ENCODE measurements at regions not wholly inside any gene's neighbourhood (a gene's known extent, or its start where the extent isn't known, plus 50 kb on each side); places are given as distances from the start of the nearest gene placed in this dataset.

DNA sequence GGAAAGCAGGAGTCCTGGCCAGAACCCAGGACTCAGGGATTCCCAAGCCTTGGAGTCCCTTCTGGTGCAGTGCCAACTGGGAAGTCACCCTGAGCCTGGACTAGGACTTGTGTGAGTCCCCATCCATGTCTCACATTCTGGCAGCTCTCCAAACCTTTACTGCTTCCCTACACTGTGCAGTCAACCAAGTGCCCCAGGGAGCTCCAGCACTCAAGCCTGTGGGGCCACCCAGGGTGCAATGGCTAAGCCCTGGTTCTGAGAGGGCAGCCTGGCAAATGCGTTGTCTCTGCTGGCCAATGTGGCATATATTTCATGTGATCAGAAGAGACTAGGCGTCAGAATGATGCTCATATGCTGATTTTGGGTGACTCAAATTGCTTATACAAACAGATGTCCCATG lies 223.4 kb downstream of the SP3 start:
- peak; percentile 2 for DNase-seq

DNA sequence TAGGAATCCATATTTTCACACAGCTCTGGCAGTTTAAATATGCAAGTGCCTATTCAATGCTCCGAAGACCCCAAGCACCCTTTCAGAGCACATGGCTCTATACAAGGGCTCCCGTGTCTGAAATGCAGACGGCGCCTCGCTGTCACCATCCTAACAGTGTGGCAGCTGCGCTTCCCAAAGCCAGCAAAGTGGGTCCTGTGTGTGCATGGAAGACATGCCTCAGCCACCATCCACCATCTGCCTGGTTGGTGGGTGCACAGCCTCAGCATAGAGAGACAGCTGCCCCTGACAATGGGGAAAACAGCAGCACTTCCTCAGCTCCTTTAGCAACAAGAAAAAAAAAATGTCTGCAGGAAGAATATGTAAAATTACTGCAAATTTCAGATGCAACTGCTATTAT lies 218.1 kb downstream of the SP3 start:
- no peak for DNase-seq

DNA sequence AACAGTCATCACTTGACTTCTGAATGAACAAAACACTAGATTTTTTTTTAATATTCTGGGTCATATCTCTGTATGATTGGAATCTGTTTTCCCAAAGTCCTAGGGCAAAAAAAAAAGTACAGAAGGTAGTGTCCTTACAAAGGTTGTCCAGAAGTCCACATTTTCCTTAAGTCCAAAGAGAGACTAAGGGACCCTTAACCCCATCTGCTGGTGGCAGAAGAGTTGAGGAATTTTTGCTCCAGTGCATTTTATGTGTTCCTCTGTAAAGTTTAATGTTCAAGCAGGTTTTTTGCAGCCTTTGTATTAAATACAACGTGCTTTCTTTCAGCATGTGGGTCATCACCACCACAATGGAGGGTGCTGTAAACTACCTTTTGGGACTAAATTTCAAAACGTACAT lies 215.9 kb downstream of the SP3 start:
- DNase-seq: no peak

DNA sequence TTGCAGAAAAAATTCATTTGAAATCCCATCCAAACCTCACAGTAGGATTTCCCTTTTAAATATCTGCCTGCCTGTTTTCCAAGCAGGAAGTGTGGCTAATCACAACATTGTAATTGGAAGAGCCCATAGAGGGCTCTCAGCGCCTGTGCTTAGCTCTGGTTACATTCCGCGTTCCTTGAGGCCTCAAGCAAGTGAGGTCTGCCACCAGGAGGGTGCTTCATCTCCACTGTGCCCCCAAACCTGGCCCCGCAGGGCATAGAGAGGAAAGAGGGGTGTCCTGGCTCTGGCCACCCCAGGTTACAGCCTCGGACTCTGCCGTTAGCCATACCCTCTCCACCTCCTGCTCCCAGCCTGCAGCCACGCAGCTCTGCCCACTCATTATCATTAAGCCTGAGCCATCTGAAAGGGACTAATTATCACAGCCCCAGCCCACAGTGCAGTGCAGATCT lies 214.8 kb downstream of the SP3 start:
- peak; percentile 24 for DNase-seq

DNA sequence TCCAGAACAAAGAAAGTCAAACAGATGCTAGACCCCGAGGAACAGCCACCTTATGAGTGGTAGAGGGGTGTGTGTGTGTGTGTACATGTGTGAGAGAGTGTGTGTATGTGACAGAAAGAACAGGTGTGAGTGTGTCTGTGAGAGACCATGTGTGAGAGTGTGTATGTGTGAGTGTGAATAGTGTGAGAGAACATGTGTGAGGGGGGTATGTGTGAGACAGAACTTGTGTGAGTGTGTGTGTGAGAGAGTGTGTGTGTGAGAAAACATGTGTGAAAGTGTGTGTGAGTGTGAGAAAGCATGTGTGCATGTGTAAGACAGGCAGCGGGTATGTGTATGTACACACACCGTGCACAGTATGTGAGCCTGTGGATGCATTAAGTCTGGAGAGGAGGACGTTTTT lies 214.3 kb downstream of the SP3 start:
- no peak for DNase-seq

- DNase-seq: no peak
These were observed 213.8 kb downstream of the SP3 start for GRCh38 chr2:173751245-173751975.

DNA sequence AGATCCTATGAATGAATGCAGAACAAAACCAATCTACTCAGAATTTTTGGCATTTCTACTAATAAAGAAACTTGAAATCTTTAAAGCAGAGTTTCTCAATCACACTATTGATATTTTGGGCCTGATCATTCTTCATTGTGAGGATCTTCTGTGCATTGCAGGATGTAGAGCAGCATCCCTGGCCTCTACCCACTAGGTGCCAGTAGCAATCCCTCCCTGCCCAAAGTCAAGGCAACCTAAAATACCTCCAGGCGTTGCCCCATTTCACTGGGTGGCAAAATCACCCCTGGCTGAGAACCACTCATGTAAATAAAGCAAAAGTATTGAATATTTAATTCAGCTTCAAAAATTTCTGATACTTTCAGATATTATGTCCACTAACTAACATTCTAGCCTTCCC lies 213.0 kb downstream of the SP3 start:
- no peak for DNase-seq

DNA sequence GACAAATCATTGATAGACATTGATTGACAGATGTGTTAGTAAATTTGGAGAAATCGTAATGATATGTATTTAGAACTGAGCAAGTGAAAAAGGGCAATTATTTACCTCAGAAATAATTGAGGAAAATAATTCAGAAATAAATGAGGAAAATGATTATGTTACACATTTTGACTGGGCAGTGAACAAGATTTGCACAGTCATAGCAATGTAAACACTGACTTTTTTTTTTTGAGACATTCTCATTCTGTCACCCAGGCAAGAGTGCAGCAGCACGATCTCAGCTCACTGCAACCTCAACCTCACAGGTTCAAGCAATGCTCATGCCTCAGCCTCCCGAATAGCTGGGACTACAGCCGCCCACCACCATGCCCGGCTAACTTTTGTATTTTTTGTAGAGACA lies 211.7 kb downstream of the SP3 start:
- no peak for DNase-seq

GRCh38 chr2:173754165-173754564 lies 211.0 kb downstream of the SP3 start:
- no peak for DNase-seq

DNA sequence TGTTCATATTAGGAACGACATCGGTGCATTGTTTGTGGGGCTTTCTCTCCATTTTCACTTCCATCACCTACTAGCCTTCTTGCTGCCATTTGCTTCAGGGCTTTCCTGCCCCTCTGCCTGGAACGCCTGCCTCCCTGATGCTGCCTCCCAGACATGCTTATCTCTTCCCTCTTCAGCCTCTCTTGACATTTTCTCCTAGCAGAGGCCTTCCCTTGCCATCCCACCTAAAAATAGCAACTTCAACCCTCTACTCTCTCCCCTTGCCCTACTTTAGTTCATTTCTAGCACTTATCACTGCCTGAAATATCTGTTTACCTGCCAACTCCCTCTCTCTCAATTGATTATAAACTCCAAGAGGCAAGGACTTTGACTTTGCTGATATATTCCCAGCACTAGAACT lies 210.3 kb downstream of the SP3 start:
- no peak for DNase-seq

DNA sequence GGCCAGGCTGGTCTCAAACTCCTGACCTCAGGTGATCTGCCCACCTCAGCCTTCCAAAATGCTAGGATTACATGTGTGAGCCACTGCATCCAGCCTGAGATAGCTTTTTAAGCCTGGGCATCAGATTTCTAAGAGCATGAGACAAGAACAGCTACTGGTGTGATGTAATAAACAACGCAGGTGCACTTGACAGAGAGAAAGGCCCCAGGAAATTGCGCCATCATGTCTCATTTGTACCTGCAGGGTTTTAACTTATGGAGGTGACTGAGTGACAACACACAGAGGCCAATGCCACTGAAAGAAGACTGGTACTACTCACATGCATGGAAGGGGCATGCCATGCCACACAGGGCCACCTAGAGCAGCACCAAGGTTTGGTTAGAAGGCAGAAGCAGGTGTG lies 209.4 kb downstream of the SP3 start:
- DNase-seq: peak; percentile 19

GRCh38 chr2:173759959-173760358 lies 205.2 kb downstream of the SP3 start:
- DNase-seq: no peak

- no peak for DNase-seq
These were observed 204.6 kb downstream of the SP3 start for GRCh38 chr2:173760553-173760952.

DNA sequence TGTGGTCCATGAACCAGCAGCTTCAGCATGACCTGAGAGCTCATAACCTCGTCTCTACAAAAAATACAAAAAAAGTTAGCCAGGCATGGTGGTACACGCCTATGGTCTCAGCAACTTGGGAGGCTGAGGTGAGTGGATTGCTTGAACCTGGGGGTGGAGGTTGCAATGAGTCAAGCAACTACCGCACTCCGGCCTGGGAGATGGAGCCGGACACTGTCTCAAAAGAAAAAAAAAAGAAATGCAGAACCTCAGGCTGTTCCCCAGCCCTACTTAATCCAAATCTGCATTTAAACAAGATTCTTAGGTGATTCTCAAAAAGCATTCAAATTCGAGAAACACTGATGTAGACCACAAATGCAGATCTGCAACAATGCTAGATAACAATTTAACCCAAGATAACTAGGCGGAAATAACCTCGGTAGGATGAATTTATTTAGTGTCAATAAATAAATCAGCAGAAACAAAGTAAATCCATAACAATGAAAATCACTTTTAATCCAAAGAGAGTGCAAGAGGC lies 203.5 kb downstream of the SP3 start:
- no peak for DNase-seq

DNA sequence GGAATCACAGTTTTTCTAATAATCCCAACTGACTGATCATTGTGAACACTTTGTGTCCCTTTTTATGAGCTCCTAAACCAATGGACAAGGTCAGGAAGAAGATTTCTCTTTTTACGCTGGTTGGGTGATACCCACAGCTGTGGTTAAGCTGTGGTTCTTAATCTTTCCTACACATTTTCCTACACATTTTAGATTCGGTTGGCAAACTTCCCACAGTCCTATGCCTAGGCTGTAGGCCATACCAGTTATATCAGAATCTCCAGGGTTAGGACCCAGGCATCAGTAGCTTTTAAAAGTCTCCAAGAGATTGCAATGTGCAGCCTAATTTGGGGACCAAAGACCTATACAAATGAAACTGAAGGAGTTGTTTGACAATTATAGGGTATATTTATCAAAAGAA lies 203.0 kb downstream of the SP3 start:
- no peak for DNase-seq

DNA sequence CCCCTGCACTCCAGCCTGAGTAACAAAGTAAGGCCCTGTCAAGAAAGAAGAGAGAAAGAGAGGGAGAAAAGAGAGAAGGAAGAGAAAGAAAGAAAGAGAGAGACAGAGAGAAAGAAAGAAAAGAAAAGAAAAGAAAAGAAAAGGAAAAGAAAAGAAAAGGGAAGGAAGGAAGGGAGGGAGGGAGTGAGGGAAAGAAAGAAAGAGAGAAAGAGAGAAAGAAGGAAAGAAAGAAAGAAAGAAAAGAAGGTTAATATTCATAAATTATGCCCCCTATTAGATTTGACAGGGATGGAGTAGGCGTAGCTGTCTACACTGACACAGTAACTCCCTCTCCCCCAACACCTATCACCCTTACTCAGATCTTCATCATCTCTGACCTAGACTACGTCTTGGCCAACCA lies 202.3 kb downstream of the SP3 start:
- DNase-seq: no peak

GRCh38 chr2:173763641-173764040 lies 201.5 kb downstream of the SP3 start:
- DNase-seq: no peak

DNA sequence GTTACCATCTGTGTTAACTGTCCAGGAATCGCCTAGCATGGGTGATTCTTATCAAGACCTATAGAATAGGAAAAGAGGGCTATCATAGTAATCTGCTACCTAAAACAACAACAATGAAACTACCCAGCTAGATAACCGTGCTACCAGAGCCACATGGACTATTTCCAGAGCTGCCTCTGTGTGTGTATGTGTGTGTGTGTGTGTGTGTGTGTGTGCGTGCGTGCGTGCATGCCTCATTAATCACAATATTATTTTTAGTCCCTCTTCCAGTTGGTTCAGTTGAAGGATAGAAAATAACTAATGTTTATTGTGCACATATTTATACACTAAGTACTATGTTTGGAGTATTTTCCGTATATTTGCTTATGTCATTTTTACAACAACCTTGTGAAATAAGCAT lies 201.1 kb downstream of the SP3 start:
- no peak for DNase-seq

DNA sequence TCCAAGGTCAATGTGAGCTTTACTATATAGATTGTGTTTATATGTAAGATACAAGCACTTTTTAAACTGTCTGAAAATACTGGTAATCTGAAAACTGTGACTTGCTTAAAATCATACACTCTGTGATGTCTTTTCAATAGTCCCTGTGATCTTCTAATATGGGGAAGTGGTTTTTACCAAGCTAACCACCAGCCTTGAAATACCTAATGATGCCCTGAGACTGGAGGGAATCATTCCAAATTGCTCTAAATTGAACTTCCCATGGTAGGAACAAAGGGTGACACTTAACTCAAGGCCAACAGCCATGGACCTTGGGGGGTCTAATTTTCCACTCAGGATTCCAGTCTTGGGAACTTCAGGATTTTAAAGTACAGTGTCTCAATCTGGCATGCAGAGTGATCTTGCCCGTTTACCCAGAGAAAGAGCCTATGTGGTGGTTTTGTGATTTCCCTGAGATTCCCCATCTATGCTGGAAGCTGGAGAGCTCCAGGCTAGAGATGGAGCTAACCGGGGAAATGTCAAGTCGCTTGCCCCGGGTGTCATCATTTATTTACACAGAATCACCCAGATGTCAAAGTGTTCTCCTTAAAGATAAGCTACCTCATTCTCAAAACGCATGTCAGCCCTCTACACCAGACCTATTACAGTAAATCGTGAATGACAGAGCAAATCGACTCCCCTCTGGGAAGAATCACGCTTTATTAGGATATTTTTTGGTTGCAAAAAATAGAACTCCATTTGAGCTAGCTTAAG lies 198.5 kb downstream of the SP3 start:
- no peak for DNase-seq

DNA sequence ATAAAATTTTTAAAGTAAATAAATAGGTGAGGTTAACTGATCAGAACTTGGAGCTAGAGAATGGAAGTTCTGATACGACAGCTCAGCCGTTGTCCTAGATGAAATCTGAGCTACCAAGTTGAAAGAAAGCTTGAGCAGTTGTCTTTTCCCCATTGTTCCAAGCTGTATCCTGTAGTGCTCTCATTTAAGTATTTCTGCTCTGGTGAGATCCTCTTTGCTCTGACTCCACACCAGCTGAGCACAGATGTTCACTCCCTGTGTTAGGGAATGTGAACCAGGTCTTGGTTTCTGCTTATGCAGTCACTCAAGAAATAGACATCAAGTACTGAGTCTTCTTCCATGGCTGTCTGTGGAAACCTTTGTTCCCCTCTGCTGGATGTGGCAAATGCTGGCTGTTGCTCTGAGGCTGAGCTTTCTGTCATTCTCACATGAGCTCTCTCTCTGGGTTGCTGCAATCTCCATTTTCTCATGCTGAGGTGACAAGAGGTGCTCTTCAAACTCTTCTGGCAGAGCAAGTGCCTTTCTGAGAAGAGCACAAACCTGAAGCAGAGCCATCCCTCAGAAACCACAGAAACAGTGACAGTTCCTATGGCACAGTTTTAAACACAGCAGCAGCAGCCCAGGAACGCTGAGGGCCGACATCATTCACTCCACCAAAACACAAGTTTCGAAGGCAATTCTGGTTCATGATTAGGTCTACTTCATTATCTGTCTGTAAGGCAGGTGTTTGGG lies 194.1 kb downstream of the SP3 start:
- no peak for DNase-seq

GRCh38 chr2:173772205-173772604 lies 193.0 kb downstream of the SP3 start:
- DNase-seq: no peak

GRCh38 chr2:173773076-173773475 lies 192.1 kb downstream of the SP3 start:
- DNase-seq: no peak

GRCh38 chr2:173775440-173775839 lies 189.7 kb downstream of the SP3 start:
- no peak for DNase-seq

GRCh38 chr2:173782681-173783080 lies 182.5 kb downstream of the SP3 start:
- no peak for DNase-seq

Measured in NCI-H2107 (cell line).